T-helper 2 cell (primary cell): ENCODE measurements at regions not wholly inside any gene's neighbourhood (a gene's known extent, or its start where the extent isn't known, plus 50 kb on each side); places are given as distances from the start of the nearest gene placed in this dataset.
"Not testable (repeated sequence)": the region's sequence is repeated elsewhere in the genome, so short reads cannot be mapped to it uniquely, and the experiment has no call there.

Experiments used
- DNase-seq, 5 experiments: peaks; one replicate each; pipeline versions ENCODE4 v3.0.0 to v3.0.0-alpha.2; 2012 to 2022

DNA sequence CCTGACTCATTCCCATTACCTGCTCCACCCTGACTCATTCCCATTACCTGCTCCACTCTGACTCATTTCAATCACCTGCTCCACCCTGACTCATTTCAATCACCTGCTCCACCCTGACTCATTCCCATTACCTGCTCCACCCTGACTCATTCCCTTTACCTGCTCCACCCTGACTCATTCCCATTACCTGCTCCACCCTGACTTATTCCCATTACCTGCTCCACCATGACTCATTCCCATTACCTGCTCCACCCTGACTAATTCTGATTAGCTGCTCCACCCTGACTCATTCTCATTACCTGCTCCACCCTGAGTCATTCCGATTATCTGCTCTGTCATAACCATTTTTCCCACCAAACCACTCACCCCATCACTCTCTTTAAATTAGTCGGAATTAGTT, 901.2 kb upstream of the NEGR1 start:
- not testable (repeated sequence) for DNase-seq

DNA sequence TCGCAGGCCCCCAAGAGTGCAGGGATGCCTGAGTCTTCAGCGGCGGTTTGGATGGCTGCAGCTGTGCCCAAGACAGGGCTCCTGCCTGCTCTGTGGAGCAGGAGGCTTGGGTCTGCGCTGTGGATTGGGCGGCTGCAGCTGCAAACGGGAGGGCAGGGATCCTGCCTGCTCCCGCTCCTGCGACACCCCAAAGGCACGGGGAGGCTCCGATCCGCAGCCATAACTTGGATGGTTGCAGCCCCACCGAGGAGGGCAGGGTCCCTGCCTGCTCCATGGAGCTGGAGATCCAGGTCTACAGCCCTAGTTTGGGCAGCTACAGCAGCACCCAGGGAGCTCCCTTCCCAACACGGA, 898.8 kb upstream of the NEGR1 start:
- no peak for DNase-seq

DNA sequence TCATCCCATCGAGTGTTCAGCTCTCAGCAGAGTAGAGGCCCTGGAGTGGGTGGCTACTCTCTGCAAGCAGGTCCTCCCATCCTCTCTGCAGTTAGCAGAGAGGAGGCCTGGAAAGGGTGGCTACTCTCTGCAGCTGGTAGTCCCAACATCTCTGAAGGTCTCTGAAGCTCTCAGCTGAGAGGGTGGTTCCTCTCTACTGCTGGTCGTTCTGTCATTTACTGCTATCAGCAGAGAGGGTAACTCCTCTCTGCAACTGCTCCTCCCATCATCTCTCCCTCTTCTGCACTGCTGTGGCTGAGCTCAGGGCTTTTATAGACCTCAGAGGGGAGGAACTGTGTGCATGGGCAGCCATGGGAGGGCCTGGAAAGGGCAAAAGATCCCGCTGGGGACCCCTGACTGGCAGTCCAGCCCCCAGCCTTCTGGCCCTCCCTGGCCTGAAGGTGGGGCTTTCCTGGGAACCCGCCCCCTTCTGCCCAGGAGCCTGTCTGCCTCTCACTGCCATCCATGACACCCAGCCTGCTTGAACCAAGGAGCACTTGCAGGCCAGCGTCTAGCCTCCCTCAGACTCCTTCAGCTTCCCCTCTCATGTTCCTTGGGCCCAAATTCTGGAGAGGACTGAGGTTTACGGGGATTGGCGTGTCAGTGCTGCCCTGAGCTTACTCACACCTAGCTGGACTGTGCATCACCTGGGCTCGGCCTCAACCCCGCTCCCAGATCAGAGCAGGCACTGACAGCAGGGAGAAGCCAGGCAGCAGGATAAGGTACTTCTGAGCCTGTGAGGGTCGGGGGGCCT, 898.3 kb upstream of the NEGR1 start:
- DNase-seq, result no peak

DNA sequence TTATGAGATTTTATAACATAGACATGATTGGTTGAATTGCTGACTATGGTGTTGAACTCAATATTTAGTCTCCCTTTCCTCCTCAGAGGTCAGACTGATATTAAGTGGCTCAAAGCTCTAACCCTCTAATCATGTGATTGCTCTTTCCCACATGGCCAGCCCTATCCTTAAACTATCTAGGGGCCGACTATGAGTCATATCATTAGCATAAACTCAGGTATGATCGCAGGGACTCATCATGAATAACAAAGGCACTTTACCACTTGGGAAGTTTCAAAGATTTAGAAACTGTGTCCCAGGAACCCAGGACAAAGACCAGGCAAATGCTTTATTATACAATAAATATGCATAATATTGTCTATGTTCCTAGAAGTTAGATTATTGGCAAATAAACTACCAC, 894.6 kb upstream of the NEGR1 start:
- DNase-seq, result no peak

DNA sequence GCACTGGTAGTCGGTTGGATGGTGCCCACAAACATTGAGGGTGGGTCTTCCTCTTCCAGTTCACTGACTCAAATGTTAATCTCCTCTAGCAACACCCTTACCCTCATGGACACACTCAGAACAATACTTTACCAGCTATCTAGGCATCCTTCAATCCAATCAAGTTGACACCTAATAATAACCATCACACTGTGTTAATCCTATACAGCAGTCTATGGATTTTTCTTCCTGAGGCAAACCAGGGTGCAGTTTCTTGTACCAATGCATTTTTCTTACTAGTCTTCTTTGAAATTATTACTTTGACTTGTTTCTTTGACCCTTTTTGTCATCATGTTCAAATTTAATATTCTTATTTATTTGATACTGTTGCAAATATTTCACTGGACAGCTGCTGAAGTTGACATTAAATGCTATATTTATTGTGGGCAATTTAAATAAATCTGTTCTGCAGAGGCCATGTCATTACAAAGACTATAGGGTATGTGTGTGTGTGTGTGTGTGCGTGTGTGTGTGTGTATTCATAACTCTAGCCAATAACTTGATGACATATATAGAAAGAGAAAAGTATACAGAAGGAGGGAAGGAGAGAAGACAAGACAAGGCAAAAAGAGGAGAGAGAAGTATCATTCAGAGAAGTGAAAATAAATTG, 884.8 kb upstream of the NEGR1 start:
- no peak for DNase-seq

DNA sequence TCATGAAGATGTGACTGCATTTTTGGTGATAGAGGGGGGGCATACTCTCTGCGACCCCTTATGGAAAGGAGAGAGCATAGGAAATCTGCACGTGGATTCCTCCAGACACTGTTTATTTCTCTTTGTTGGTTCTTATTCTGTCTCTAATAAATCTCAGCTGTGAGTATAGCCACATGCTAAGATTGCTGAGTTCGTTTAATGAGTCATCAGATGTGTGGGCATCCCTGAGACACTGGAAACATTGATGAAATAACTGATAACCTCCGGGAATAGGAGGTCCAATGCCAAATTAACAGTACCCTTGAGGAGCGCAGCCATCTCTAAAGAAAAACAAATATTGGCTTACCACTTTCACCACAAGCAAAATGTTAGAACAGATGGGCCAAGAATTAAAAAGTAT, 880.2 kb upstream of the NEGR1 start:
- DNase-seq, result no peak

DNA sequence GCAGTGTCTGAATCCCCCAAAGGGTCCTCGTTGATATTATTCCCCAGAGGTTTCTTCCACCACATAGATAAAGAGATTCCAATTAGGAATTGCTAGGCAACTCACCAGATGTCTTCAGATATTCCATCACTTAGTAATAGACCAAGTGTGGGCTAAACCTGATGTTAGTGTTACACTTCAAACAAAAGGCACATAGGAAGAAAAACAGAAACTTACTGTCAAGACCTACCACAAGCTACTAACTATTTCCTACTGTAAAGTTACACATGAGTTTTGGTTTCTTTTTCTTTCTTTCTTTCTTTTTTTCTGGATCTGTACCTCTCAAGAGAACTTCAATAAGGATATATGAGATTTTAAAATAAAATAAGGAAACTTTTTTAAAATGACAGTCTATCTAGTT, 879.1 kb upstream of the NEGR1 start:
- no peak for DNase-seq

DNA sequence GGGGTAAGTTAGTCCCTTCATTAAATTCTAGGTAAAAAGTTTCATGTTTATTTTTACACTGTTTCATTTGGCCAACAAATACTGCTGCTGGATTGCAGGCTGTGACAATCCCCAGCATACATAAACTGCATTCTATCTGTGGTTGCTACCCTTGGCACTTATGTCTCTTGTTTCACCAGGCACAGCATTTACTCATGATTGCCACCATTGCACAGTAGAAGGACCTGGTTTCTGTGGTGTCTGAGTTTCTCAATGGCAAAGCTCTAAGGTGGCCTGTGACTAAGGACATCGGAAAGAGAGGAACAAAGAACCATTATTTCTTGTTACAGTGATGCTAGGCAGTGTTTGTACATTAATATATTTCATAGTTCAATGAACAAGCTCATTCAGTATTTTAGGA, 878.4 kb upstream of the NEGR1 start:
- no peak for DNase-seq

DNA sequence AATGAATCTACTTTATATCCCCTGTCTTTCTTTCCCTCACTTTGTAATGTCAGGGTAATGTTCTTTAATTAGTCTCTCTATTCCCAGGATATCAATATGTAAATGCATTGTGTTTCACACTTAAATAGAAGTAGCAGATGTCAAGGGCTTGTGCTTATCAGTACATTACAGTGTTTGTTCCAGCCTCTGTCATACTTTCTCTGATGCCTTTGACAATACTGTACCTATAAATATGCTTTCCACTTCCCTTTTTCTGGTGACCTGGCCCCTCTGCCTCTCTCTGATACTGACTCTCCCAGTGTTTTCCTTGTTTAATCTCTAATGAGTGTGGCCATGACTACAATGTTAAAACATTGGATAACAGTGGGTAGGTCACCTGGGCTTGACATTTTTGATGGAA, 862.0 kb upstream of the NEGR1 start:
- no peak for DNase-seq

DNA sequence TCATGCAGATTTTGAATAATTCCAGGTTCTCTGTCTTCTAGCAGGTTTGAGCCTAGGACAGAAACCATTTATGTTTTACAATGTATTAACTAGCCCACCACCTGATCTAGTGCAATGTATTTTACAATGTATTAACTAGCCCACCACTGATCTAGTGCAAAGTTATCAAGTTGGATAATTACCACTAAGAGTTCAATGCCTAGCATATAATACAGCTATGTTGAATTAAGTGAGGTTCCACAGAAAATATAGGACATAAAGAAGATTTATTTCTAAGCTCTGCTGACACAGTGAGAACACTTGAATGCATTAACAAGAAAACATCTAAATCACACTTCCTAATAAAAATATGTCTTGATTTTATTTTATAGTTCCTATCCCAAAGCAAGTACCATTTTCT, 854.6 kb upstream of the NEGR1 start:
- no peak for DNase-seq

DNA sequence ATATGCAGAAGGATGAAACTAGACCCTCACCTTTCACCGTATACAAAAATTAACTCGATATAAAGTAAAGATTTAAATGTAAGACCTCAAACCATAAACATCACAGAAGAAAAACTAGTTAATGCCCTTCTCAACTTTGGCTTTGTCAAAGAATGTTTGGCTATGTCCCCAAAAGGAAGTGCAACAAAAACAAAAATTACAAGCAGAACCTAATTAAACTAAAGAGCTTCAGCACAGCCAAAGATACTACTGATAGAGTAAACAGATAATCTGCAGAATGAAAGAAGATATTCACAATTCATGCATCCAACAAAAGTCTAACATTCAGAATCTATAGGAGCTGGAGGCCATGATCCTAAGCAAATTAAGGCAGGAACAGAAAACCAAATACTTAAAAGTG, 824.6 kb upstream of the NEGR1 start:
- no peak for DNase-seq

DNA sequence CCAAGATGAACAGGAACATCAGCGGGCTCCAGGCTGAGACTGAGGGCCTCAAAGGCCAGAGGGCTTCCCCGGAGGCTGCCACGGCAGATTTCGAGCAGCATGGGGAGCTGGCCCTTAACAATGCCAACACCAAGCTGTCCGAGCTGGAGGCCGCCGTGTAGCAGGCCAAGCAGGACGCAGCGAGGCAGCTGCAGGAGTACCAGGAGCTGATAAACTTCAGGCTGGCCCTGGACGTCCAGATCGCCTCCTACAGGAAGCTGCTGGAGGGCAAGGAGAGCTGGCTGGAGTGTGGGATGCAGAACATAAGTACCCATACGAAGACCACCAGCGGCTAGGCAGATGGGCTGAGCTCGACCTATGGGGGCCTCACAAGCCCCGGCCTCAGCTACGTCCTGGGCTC, 823.4 kb upstream of the NEGR1 start:
- DNase-seq, result no peak

DNA sequence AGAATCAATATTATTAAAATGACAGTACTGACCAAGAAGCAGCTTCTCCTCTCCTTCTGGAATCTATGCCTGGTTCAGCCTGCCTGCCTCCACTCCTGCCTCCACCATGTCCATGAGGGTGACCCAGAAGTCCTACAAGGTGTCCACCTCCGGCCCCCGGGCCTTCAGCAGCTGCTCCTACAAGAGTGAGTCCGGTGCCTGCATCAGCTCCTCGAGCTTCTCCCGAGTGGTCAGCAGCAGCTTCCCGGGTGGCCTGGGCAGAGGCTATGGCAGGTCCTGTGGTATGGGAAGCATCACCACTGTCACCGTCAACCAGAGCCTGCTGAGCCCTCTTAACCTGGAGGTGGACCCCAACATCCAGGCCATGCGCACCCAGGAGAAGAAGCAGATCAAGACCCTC, 822.4 kb upstream of the NEGR1 start:
- no peak for DNase-seq

DNA sequence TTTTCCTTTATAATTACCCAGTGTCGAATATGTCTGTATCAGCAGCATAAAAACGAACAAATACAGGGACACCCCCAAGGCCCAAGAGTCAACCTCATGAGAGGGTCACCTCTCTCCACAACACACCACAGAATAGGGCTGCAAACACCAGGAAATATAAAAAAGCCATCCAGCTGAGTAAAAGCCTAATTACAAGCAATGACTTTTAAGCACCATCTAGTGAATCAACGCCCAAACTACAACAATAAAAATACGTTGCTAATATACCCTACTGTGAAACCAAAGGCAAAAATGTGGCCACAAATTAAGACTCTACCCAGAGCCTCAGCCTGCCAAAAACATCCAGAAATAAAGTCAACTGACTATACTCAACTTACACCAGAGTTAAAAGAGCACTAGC, 817.9 kb upstream of the NEGR1 start:
- no peak for DNase-seq

DNA sequence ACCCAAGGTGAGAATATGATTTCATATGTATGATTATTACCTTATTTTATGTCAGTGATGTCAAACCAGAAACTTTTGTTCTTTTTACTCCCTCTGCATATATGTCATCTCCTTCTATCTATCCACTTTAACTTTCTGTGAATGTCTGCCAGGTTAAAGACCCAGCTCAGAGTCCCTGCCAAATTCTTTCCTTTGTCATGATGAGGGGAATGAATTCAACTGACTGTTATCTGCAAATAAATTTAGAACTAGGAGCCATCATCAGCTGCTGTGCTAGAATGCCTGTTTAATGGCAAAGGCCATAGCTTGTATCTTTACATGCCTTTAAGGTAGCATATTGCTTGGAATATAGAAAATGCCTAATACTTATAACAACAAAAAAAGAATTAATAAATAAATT, 815.6 kb upstream of the NEGR1 start:
- no peak for DNase-seq

DNA sequence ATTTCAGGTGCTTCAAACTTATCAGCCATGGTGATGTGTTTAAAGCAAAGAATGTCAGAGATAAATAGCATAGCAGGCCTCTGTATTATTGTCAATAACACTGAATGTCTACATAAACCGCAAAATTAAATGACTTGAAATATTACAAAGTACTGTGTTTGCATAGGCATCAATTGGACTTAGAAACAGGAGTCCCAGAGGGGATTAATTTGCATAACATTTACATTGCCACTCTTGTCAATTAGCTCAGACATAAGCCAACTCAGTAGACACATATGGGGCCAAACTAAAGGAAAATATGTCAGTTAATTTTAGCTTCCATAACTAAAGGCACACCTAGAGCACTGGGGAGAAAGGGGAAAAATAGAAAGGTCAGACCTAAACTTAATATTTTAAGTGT, 814.5 kb upstream of the NEGR1 start:
- DNase-seq, result no peak

DNA sequence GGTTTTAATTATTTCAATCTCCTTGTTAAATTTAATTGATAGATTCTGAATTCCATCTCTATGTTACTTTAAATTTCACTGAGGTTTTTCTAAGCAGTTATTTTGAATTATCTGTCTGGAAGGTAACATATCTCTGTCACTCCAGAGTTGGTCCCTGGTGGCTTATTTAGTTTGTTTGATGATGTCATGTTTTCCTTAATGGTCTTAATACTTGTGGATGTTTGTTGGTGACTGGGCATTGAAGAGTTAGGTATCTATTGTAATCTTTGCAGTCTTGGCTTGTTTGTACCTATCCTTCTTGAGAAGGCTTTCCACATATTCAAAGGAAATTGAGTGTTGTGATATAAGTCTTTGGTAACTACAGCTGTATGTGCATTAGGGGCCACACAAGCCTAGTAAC, 810.0 kb upstream of the NEGR1 start:
- no peak for DNase-seq

DNA sequence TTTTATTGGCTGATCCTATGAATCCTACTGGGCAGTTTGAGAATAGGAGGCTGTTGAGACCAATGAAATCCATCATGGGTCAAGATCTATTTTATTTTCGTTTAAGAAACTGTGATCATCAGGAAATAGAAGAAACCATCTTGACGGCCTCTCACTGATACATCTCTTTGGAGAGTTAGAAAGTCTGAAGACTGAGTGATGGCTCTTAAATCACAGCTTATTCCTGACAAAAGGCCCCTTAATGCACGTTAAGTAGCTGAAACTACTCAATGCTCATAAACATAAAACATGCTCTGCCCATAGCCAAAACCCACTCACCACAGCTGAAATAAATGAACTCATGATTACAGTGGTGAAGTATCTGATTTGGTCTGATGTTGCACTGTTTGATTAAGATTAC, 784.5 kb upstream of the NEGR1 start:
- DNase-seq, result no peak

DNA sequence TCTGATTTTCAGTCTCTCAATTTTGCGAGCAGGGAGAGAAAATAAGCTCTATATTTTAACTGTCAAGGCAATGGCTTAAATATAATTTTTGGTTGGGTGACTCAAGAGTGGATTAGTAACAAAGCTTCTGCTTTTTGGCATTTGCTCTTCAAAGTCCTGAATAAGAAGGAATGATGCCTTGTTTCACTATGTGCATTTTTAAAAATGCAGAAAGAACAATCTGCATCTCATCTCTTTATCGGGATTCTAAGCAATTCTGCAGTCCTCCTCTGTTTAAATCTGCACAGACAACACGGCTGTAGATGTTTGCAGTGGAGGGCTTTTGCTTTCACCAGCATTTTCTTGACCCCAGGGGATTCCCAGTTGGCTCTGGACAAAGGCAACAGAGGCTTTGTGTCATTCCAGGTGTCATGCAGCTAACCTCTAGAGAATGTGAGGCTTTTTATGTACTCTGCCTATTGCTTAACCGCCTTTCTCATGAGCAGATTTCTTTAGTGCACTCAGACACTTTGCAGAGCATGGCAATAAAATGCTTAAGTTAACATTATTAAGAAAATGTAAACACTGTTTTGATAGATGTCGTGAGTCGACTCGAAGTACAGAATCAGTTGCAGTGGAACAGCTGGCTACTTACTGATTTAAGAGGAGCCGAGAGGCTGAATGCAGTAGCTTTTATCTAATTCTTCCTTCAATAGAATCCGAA, 783.2 kb upstream of the NEGR1 start:
- DNase-seq, result no peak

DNA sequence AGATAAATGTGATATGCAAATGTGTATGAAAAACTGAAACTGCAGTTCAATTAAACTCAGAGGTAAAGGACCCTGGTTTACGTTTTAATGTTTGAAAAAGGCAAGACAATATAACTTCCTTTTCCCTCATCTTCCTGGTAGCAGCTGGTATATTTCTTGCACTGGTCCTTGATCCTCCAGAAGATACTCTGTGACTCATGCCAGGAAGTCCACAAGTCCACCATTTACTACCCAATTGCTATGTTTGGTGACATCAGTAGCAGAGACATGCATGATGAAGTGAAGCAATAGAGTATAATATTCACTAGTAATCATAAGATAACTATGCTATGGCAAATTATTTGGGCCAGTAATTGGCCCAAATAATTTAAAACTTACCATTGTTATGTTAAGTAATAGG, 774.5 kb upstream of the NEGR1 start:
- no peak for DNase-seq

DNA sequence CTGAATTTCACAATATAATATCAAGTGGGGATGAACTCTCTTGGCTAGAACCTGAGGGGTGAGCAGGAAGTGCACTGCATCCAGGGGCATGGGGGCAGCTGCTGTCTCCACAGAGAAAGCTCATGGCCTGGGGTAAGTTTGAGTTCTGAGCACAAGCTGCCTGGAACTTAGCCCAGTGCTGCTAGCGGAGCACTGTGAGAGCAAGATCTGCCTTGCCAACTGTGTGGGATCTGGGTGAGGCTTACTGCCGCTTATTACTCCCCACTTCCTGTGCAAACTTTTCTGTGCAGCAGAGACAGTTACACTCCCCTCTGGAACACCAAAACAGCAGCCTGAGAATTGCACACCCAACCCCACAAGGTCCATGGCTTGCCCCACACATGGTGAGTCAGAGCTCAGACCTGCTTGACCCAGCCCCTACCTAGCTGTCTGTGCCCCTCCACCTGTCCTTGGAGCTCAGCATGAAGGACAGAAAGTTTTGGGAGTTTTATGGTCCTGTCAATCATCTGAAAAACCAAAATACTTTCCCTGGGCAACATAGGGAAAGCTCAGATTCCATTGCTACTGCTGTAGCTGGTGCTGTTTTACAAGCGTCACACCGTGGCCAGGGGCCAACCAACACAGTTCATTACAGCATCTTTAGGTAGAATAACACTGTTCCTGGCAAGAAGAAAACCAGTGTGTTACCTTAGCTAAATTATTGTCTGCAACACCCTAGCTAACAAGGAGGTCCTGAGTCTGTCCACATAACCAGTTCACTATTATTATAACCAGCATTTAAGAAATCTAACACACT, 762.1 kb upstream of the NEGR1 start:
- no peak for DNase-seq

DNA sequence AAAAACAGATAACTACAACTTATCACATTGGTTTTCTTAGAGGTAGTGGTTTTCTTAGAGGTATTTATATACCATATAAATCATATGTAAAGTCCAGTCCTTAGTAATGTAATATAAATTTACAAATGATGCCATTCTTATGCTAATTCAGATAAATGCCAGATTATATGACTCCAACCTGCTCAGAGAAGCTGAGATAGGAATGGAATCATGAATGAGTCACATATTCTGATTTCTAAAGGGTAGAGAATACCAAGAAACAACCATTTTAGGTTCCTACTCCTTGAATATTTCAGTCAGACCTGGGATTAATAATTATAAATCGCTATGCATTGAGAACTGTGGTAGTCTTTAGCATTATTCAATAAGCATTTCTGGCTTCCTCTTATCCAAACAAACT, 760.1 kb upstream of the NEGR1 start:
- no peak for DNase-seq

DNA sequence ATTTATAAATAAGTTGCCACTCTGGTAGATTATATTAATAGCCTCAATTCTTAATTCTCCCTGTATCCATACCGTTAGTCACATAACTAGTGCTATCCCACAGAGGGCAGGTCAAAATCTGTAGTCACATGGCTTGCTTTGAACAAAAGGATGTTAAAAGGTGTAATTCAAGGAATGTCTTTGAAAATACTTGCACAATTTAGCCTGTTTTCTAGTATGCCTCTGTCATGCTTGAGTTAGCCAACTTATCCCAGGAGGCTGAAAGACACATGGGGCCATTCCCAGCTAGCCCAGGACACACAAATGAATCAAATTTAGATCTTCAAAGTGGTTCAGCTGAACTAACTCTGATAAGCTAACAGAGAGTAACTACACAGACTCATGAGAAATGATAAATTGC, 758.5 kb upstream of the NEGR1 start:
- DNase-seq, result no peak

DNA sequence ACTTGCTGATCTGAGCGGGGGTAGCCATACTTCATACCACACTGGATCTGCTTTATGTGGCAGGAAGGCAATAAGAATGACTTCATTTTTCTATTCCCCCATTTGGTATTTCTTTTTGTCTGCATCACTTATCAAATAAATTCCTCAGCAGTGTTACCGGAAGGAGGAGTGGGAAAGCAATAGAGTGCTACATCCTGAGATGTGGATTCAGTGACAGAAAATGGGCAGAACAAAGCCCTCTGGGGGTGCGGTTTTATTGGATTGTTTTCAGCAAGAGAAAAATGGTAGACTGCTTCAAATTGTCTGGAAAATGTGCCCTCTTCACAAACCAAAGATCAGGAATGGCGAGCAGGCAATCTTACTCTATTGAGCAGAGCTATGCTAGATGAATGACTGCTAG, 751.9 kb upstream of the NEGR1 start:
- no peak for DNase-seq
